ENCODE measurements at regions not wholly inside any gene's neighbourhood (a gene's known extent, or its start where the extent isn't known, plus 50 kb on each side); places are given as distances from the start of the nearest gene placed in this dataset.

- no peak for TF ChIP-seq CTCF (IDR thresholded peaks at IDR 0.05)
- TF ChIP-seq POLR2AphosphoS5 (IDR thresholded peaks at IDR 0.05), result no peak
- no peak for TF ChIP-seq POLR2A (IDR thresholded peaks at IDR 0.05)
Measured at GRCh38 chr7:10646194-10646593, 327.5 kb upstream of the PHF14 start.
